GM12872 (cell line): ENCODE measurements at regions not wholly inside any gene's neighbourhood (a gene's known extent, or its start where the extent isn't known, plus 50 kb on each side); places are given as distances from the start of the nearest gene placed in this dataset.

Experiments used
- TF ChIP-seq, protein P1 (sequence below): IDR thresholded peaks from 3 replicates; pipeline ENCODE4 v1.5.1; 2011; ENCODE audit warnings: low read depth, mild to moderate bottlenecking, low read length, moderate library complexity; ENCODE audit not compliant: insufficient read depth

DNA sequence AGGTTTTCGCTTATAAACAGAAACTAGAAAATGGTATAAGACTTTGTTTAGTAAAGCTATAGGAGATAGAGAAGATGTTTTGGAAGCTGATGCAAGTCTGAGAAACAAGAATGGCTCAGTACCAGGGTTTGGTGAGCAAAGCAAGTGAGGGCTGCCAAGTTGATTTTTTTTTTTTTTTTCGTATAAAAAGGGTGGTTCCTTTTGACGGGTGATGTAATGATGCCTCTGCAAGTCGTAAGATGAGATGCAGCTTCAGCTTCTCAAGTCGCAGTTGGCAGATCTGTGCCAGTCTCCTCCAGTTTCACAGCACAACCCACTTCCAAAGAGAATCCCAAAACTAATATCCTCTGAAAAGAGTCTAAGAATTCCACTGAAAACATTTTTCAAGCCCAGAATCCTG is 252.8 kb upstream of the CDH4 start:
- TF ChIP-seq, protein P1, sequence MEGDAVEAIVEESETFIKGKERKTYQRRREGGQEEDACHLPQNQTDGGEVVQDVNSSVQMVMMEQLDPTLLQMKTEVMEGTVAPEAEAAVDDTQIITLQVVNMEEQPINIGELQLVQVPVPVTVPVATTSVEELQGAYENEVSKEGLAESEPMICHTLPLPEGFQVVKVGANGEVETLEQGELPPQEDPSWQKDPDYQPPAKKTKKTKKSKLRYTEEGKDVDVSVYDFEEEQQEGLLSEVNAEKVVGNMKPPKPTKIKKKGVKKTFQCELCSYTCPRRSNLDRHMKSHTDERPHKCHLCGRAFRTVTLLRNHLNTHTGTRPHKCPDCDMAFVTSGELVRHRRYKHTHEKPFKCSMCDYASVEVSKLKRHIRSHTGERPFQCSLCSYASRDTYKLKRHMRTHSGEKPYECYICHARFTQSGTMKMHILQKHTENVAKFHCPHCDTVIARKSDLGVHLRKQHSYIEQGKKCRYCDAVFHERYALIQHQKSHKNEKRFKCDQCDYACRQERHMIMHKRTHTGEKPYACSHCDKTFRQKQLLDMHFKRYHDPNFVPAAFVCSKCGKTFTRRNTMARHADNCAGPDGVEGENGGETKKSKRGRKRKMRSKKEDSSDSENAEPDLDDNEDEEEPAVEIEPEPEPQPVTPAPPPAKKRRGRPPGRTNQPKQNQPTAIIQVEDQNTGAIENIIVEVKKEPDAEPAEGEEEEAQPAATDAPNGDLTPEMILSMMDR: no peak

DNA sequence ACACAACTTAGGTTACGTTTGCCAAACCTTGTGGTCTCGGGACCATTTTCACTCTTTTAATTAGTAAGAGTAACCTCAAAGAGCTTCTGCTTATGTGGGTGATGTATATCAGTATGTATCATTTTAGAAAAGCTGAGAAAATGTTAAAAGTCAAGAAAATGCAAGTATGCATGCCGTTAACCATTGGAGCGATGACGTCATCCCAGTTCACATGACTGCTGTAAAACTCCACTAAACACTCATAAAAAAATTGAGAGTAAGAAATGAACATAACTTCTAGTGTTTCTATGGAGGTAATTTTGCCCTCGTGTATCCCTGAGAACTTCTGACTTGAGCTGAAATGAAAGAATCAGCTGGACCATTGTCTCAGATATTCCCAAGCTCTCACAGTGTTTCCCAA is 250.0 kb upstream of the CDH4 start:
- TF ChIP-seq, protein P1: no peak

DNA sequence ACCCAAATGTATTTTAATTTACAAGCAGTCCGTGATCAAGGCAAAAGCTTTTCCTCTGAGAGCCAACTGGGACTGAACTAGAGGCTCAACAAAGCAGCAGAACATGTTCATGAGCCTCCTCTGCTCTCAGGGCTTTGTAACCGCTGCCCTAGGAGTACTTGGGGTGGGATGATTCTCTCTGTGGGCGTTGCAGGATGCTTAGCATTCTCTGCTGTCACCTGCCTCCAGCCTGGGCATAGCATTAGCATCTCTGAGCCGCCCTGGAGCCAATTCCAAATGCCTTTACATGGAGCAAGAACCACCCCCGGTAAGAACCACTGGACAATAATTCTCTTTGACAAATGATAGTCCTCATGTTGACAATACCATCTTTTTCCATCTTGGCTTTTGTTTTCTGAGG is 237.6 kb upstream of the CDH4 start:
- TF ChIP-seq, protein P1: no peak

DNA sequence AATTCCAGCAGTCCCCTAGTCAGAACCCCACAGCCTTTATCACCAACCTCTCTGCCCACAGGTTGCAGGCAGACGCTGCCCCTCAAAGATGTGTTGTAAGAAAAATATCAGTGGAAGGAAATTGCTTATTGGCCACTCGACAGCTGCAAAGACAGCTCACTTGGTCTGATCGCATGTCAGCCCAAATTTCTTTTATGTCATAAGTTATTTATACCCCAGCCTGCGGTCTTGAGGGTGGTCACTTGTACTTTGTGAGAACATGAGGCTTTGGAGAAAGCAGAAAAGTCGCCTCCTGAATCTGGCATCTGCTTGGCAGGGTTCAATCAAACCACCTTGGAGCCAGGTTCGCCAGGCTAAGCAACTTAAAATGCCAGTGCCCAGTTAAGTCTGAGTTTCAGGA is 236.5 kb upstream of the CDH4 start:
- TF ChIP-seq, protein P1: no peak

DNA sequence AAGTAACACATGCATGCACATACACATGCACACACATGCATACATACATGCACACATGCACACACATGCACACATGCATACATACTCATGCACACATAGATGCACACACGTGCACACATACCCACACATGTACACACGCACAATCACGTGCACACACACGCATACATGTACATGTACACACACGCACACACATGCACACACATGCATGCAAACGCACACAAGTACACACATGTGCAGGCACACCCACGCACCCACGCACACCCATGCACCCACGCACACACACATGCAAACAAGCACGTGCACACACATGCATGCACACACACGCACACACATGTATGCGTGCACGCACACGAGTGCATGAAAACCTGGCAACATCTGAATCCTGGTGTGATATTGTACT is 232.7 kb upstream of the CDH4 start:
- TF ChIP-seq, protein P1: no peak

DNA sequence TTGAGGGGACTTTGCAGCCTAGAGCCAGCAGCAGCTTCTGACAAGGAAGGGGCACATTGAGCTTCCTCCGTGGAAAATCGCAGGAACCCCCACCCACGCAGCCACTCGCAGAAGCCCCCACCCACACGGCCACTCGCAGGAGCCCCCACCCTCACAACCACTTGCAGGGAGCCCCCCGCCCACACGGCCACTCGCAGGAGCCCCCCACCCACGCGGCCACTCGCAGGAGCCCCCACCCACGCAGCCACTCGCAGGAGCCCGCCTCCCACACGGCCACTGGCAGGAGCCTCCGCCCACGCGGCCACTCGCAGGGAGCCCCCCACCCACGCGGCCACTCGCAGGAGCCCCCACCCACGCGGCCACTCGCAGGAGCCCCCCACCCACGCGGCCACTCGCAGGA is 228.4 kb upstream of the CDH4 start:
- TF ChIP-seq, protein P1: no peak

DNA sequence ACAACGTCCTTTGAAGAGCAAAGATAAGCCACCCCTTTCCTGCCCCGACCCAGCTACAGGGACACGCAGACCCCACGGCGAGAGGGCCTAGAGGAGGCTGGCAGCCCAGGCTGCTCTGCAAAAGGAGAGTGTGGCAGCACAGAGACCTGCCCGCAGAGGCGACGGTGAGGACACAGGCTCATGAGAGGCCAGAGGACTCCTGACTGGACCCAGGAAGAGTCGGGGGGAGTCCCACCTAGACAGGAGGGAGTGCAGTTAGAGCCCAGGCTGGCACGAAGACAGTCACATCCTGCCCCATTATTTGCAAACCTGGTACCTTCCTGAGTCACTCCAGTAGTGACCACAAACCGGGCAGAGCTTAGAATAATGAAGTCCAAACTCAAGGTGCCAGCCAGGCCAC is 227.7 kb upstream of the CDH4 start:
- TF ChIP-seq, protein P1: no peak

DNA sequence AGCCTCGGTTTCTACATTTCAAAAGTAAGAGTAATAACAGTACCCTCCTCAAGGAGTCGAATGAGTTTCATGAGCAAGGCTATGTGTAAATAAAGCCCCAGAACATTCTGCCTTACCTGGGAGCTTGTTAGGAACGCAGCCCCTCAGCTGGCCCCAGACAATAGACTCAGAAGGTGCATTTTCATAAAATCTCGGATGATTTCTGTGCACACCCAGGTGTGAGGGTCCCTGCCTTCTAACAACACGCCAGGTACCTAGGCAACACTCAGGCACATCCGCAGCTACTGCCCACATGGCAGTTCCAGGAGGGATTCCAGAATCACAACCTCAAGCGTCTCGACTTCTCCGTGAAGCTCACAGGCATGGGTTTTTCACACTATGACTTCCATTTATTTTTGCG is 226.5 kb upstream of the CDH4 start:
- TF ChIP-seq, protein P1: no peak
